ENCODE measurements at regions not wholly inside any gene's neighbourhood (a gene's known extent, or its start where the extent isn't known, plus 50 kb on each side); places are given as distances from the start of the nearest gene placed in this dataset.
"Not testable (repeated sequence)": the region's sequence is repeated elsewhere in the genome, so short reads cannot be mapped to it uniquely, and the experiment has no call there.

DNA sequence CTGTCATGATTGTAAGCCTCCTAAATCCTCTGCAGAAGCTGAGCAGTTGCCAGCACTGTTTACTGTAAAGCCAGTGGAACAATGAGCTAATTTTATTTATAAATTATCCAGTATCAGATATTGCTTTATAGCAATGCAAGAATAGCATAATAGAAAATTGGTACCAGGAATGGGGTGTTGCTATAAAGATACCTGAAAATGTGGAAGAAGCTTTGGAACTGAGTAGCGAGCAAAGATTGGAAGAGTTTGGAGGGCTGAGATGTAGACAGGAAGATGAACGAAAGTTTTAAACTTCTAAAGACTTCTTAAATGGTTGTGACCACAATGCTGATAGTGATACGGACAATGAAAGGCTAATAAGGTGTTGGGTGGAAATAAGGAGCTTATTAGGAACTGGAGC lies 917.4 kb upstream of the POT1 start:
- no peak for DNase-seq (ENCODE audit: low read depth)

DNA sequence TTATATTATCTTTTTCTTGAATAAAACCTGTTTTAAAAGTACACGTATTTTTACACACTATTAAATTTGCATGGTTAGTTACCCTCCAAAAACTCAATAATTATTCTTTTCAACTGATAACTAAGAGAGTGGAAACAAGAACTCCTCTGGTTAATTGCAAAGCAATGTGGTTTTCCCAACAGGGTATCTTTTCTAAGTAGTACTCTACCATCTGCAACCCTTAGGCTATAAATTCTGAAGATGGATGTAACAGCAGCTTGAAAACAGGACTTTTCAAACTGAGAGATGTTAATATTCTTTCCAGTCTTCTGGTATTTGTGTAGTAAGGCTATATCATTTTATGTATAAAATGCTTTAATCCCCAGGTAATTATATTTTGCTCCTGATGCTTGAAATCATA lies 916.1 kb upstream of the POT1 start:
- DNase-seq (ENCODE audit: low read depth) = no peak

DNA sequence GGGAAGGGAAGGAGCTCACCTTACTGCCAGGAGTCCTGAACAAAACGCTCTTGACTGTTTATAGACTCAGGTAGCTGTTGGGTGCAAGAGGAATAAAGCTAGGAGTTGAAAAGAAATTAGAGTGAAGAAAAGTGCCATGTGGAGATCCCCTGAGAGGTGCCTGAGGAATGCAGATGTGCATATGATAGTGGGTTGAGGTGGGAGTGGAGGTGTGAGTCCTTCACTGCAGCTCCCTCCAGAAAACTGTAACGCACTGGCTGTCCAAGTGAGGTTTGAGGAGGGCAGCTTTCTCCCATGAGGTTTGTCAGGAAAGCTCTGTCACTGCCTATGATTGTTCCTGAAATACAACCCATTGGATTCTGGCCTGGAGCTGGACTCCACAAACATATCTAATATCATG lies 904.8 kb upstream of the POT1 start:
- DNase-seq (ENCODE audit: low read depth) = no peak

DNA sequence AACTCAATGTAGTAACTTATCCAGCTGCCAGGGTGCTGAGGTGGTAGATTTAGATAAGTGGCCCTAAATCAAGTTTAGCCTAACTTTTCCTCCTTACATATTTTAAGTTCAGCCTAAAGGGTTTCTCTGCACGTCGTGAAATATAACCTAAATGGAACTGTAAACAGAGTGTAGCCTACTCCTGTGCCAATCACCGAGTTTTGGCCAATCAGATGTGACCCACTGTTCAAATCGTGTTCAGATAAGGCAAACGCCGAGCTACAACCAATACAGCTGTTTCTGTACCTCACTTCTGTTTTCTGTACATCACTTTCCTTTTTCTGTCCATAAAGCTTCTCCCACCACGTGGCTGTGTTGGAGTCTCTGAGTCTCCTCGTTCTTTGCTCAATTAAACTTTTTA lies 904.2 kb upstream of the POT1 start:
- no peak for DNase-seq (ENCODE audit: low read depth)

DNA sequence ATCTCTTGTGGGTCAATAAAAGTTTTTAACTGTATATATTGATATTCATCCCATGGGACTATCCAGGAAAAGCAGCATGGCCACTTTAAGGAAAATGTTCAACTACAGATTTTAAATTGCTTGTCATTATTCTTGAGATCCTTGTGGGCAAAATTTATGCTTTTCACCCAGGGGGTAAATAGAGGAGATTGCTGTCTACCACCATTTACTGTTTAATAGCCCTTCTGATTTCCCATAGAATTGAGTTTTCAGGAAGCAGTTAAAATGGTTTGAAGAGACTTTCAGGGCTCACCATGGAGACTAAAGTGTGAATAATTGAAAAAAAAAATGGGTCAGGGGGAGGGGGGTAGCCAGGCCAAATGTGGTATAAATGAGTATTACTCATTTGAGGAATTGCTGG lies 901.1 kb upstream of the POT1 start:
- DNase-seq (ENCODE audit: low read depth) = no peak

DNA sequence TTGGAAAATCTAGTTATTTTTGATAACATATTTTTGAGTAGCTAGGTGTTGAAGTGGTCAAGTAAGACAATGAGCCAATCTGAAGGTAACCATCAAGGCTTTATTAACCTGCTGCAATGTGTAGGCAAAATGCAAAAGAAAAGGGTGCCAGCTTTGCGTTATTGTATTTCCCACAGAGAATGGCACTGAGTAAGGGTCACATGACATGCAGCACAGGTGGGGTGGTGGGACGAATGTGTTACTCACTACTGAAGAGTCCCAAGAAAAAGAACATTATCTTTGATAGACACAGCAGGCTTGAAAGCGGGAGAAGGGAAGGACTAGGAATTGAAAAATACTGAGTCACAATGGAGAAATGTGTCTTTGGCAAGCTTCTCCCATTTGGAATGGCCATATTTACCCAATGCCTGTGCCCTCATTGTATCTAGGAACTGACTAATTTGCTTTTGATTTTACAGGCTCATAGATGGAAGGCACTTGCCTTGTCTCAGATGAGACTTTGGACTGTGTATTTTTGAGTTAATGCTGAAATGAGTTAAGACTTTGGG lies 898.6 kb upstream of the POT1 start:
- no peak for DNase-seq (ENCODE audit: low read depth)

DNA sequence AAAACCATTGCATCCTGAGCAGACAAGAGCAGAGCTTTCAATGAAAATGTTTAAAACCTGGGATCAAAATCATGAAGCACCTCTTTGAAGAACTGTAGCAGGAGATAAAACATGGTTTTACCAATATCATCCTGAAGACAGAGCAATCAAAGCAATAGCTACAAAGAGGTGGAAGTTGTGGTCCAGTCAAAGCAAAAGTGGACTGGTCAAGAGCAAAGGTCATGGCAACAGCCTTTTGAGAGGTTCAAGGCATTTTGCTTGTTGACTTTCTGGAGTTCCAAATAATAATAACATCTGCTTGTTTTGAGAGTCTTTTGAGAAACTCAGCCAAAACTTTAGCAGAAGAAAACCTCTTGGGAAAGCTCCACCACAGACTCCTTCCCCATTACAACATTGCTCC lies 893.9 kb upstream of the POT1 start:
- DNase-seq (ENCODE audit: low read depth) = no peak

DNA sequence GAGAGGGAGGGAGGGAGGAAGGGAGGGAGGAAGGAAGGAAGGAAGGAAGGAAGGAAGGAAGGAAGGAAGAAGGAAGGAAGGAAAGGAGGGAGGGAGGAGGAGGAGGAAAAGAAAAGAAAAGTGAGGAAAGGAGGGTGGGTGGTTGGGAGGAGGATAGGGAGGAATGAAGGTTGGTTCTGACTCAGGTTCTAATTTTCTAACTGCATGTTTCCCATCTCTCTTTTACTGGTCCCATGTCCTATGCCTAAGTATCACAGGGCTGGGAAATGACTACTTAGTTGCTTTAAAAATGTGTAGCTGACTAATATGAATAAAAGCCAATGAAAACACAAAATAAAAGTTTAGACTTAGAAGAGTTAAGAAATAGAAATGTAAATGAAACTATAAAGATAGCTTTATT lies 890.9 kb upstream of the POT1 start:
- no peak for DNase-seq (ENCODE audit: low read depth)

DNA sequence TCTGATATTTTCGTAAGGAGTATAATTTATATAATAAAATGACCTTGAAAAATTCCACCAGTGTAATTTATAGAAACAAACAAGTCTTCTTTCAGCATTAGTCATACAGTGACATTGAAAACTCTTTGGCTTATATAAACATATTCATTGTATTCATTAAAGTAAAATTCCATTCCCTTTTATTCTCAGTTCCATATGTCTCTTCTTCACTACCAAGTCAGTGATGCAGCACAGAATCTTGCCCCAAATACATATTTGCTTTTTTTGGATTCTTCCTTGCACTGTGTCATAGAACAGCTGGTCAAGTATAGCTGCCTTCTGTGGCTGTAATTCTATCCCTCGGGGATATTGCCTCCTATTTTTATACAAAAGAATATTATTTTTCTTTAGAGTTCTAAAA lies 884.5 kb upstream of the POT1 start:
- DNase-seq (ENCODE audit: low read depth) = no peak

DNA sequence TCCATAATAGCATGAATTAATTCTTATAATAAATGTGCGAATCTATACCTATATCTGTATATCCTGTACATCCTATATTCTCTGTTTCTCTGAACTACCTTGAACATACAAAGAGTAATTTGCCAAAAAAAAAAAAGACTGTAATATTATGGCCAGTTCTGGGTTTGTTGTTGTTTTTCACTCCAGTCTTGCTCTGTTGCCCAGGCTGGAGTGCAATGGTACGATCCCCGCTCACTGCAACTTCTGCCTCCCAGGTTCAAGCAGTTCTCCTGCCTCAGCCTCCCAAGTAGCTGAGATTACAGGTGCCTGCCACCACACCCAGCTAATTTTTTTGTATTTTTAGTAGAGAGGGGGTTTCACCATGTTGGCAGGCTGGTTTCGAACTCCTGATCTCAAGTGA lies 876.9 kb upstream of the POT1 start:
- DNase-seq (ENCODE audit: low read depth) = not testable (repeated sequence)

DNA sequence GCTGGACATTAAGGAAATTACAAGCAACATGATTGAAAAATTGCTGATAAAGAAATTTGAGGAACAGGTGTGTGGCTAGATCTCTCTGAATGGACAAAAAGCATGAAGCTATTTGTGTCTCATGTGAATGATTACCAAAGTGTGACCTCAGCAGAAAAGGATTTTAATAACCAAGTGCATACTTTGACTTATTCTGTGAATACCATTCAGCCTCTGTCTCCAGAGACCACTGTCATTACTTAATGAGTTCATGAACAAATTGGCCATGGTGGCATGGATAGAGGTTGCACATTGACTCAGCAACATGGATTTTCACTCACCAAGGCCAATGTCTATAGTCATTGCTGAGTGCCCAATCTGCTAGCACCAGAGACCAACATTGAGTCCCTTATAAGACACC lies 874.6 kb upstream of the POT1 start:
- DNase-seq (ENCODE audit: low read depth) = no peak

DNA sequence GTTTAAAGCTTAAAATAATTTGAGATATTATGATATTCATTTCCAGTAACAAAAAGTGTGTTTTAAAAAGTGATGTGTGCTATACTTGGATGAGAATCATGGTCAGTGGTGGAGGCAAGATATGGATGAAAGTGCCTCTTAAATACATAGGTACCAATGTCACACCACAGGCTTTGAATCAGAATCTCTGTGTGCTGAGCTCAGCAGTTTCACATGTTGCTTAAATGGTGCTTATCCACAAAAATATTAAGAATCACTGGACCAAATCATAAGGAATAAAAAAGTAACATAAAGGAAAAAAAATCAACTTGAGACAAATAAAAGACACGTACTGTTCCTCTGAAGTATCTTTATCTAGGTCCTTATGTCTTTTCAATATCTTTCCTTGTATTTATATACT lies 850.5 kb upstream of the POT1 start:
- DNase-seq (ENCODE audit: low read depth) = no peak

DNA sequence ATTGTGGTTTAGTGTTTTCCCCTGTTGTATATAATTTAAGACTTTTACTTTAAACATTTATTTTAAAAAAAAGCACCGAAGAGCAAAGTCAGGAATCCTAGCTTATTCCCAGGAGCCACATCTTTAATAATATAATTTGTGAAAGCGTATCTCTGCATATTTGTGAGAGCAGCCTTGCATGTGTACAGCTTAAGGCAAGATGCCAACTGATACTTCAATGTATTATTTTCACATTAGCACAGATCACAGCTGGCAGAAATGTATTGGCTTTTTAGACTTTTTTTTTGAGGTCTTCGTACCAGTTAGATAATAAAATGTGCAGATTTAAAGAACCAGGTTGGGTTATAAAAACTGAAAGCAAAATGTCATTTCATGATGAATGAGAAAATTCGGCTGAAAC lies 845.7 kb upstream of the POT1 start:
- DNase-seq (ENCODE audit: low read depth) = no peak

DNA sequence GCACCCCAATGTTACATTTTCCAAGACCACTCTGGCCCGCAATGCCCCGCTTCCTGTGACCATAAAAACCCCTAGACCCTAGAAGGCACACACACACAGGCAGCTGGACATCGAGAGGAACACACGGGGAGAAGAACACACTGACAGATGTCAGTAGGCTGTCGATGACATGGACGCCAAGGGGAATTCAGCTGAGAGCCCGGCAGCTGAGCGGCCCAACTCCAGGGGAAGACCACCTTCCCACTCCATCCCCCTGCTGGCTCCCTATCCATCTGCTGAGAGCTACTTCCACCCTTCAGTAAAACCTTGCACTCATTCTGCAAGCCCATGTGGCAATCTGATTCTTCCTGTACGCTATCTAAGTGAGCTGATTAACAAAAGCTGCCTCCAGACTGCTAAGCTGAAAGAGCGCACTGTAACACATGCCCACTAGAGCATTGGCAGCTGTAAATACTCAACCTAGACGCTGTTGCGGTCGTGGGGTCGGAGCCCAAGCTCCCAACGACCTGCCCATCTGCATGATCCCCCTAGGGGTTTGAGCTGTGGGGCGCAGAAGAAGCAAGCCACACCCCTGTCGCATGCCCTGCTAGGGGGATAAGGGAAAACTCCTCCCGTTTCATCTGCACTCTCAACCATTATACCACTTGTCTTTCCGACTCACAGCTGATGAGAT lies 843.6 kb upstream of the POT1 start:
- no peak for DNase-seq (ENCODE audit: low read depth)

DNA sequence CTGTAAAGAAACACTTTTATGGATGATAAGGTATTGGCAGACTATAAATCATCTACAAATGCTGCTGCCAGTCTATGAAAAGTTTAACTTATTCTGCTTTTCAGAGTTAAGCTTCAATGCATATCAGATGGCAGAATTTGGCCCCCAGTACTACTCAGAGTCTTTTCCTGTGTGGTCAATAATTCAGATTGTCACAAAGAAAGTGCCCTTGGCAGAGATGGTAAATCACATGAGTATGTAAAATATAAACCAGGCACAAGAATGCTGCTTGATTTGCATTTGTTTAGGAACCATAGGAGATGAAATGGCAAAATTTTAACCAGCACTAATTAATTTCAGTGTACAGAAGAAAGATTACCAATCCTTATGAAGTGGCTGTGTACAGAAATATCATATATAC lies 818.3 kb upstream of the POT1 start:
- no peak for DNase-seq (ENCODE audit: low read depth)

DNA sequence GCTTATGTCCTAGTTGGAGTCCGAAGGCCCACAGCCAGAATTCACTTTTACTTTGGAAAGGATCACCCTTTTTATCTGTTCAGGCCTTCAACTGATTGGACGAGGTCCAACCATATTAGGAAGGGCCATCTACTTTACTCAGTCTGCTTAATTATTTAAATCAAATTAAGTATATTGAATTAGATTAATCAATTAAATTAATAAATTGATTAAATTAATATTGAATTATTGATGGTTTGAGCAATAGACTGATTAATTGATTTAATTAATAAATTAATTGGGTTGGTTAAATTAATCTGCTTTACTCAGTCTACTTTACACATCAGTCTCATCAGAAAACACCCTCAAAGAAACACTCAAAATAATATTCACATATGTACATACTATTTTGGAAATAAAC lies 816.9 kb upstream of the POT1 start:
- DNase-seq (ENCODE audit: low read depth) = no peak

DNA sequence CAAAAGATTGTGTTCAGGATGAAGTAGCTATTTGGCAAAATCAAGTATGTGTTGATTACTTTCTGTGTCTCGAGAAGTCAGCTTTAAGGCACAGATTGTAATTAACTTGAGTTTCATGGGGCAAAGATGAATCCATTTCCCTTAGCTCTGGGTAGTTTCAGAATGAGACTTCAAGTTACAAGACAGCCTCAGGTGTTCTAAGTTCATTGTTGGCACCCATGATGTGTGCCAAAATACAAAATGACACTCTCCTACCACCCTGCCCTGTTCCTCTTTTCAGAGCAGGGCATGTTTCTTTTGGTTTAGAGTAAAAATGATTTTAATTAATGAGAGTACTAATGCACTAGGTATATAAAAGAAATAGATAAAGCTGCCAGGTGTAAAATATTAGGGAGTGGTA lies 797.6 kb upstream of the POT1 start:
- DNase-seq (ENCODE audit: low read depth) = no peak

DNA sequence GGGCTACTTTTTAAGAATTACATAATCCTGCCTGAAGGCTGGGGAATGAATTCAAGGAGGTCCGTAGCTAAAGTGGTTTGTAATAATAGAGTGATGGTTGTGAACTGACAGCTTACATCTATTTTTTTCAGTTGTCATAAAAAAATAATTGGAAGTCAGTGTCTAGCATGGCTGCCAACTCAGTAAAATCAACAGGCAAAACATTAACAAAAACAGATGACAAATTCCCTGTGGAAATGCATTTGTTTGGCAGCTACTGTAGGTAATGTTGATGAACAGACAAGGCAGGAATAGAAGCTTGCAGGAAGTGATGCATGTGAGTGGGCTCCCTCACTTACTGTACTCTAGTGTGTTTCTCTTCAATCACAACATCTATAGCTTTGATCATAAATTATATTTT lies 766.0 kb upstream of the POT1 start:
- DNase-seq (ENCODE audit: low read depth) = no peak

DNA sequence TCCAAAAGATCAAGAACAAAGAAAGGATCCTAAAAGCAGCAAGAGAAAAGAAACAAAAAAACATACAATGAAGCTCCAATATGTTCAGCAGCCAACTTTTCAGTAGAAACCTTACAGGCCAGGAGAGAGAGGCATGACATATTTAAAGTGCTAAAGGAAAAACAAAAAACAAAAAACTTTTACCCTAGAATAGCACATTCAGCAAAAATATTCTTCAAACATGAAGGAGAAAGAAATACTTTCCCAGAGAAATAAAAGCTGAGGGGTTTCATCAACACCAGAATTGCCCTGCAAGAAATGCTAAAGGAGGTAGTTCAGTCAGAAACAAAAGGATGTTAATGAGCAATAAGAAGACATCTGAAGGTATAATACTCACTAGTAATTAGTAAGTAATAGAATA lies 753.5 kb upstream of the POT1 start:
- DNase-seq (ENCODE audit: low read depth) = no peak

DNA sequence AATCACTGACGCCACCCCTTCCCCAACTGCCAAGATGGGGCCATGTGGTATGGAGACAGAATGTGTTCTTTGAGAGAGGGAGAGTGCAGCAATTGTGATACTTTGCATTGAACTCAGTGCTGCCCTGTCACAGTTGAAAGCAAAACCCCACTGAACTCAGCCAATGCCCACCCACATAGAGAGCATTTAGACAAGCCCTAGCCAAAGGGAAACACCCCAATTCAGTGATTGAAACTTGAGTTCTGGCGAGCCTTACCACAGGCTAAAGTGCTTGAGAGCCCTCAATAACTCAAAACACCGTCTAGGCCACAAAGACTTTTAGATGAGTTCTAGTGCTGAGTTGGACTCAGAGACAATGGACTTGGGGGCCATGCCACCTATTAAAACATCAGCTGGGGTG lies 751.9 kb upstream of the POT1 start:
- DNase-seq (ENCODE audit: low read depth) = no peak

DNA sequence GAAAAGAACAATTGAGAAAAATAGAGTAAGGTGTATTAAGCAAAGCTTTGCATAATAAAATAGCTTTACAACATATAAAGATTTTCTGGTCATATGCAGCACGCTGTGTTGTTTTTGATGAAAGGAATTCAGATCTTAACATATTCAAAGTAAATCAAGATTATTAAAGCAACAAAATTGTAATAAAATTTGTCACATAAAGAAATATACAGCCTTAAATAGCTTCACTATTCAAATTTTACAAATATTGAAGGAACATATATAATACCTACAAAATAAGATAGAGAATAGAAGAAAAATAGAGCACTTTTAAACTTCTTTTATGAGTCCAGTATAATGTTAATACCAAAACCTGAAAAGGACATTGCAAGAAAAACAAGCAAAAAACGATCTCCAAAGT lies 749.1 kb upstream of the POT1 start:
- no peak for DNase-seq (ENCODE audit: low read depth)

DNA sequence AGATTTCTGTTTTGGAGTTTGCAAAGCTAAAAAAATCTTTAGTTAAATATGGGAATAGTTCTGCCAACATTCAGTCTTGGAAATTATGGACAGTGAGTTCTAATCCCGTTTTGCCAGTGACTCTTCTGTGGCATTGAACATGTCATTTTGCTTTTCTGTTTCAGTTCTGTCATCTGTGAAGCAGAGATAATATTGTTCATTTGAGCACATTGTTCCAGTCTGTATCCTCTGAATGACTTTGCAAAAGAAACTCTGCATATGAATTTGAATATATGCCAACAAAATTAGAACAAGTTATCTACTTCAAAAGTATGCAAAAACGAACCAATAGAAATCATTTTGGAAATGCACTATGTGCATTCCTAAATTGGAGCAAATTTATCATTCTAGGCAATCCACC lies 746.0 kb upstream of the POT1 start:
- no peak for DNase-seq (ENCODE audit: low read depth)

DNA sequence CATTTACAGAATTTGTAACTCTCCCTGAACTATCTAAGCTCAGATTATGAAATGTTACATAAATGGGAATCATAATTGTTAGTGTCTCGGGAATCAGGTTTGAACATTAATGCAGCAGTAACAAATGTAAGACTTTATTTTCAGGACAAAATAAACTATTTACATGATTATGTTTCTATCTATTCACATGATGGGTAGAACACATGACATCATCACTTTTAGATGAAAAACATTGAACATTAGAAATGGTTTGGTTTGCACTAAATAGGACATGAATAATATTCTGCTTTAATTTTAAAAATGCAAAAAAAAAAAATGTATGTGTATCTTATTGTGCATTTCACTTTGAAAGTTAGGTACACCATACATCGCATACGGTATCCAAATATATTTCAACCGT lies 745.5 kb upstream of the POT1 start:
- DNase-seq (ENCODE audit: low read depth) = no peak

DNA sequence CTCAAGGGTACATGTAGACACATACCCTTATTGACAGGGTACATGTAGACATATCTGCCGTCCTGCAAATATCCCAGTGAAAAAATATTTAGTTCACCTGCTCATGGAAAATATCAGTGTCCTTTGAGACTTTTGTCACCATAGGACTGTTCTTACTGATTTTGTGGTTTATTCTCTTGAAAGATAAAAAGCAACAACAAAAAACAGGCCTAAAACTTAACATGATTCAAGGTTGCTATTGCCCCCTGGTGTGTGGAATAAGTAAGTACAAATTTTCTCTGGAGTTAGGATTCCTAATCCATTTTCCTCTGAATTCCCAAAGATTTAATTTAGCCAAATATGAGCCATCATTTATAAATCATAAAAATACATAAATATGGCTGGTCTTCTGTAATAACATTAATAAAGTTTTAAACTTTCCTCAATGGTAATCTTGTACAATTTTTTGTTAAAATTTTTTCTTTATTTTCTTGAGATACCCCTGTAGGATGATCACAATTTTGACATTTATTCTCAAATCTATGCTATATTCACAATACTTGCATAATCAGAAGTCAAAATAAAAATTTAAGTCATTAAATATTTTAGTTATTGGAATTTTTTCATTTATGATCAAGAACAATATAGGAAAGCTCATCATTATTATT lies 741.4 kb upstream of the POT1 start:
- no peak for DNase-seq (ENCODE audit: low read depth)

All from forelimb muscle (tissue), 1 donor.